Mesendoderm (in vitro differentiated cells): ENCODE measurements at regions not wholly inside any gene's neighbourhood (a gene's known extent, or its start where the extent isn't known, plus 50 kb on each side); places are given as distances from the start of the nearest gene placed in this dataset.

Experiments used
- DNase-seq: peaks from one replicate; pipeline ENCODE4 v3.0.0; 2013
- H2AK5ac ChIP-seq: 2 replicates; pipeline ENCODE4 v1.6.1; 2013; ENCODE audit warnings: low read length, inconsistent platforms
- H2BK120ac ChIP-seq: 2 replicates; pipeline ENCODE4 v1.6.1; 2013; ENCODE audit warnings: low read depth, mild to moderate bottlenecking, low read length, moderate library complexity, mixed read lengths
- H2BK15ac ChIP-seq: replicated peaks from 2 replicates; pipeline ENCODE4 v1.6.1; 2013; ENCODE audit warnings: low read depth, mild to moderate bottlenecking, moderate library complexity
- H2BK5ac ChIP-seq: 2 replicates; pipeline ENCODE4 v1.6.1; 2013; ENCODE audit warnings: low read length, inconsistent platforms
- H3K18ac ChIP-seq: 2 replicates; pipeline ENCODE4 v1.6.1; 2013; ENCODE audit warnings: mild to moderate bottlenecking, low read length, mixed read lengths
- H3K23ac ChIP-seq: one replicate; pipeline ENCODE4 v1.6.1; 2013; ENCODE audit warnings: low read length
- H3K27ac ChIP-seq: 2 replicates; pipeline ENCODE4 v1.5.1; 2013; ENCODE audit warnings: low read depth, mild to moderate bottlenecking, inconsistent platforms, low read length, moderate library complexity
- H3K27me3 ChIP-seq: 2 replicates; pipeline ENCODE4 v1.6.1; 2013; ENCODE audit warnings: low read length, control low read depth, mild to moderate bottlenecking, inconsistent platforms; ENCODE audit not compliant: insufficient read depth, poor library complexity
- H3K36me3 ChIP-seq: 2 replicates; pipeline ENCODE4 v1.6.1; 2013; ENCODE audit warnings: low read length, inconsistent platforms; ENCODE audit not compliant: control insufficient read depth, insufficient read depth
- H3K4ac ChIP-seq: one replicate; pipeline ENCODE4 v1.6.1; 2013; ENCODE audit warnings: low read depth, mild to moderate bottlenecking, low read length, moderate library complexity
- H3K4me1 ChIP-seq: 2 replicates; pipeline ENCODE4 v1.6.1; 2013; ENCODE audit warnings: low read depth, low read length, inconsistent platforms; ENCODE audit not compliant: control insufficient read depth
- H3K4me2 ChIP-seq: 2 replicates; pipeline ENCODE4 v1.6.1; 2013; ENCODE audit warnings: low read length
- H3K4me3 ChIP-seq: 2 replicates; pipeline ENCODE4 v1.5.1; 2013; ENCODE audit warnings: mild to moderate bottlenecking, low read length
- H3K56ac ChIP-seq: one replicate; pipeline ENCODE4 v1.6.1; 2013; ENCODE audit warnings: low read length
- H3K79me1 ChIP-seq: 2 replicates; pipeline ENCODE4 v1.6.1; 2013; ENCODE audit warnings: low read length, inconsistent platforms
- H3K79me2 ChIP-seq: 2 replicates; pipeline ENCODE4 v1.6.1; 2013; ENCODE audit warnings: mild to moderate bottlenecking, low read length; ENCODE audit not compliant: control insufficient read depth, insufficient read depth
- H3K9ac ChIP-seq: 2 replicates; pipeline ENCODE4 v1.6.1; 2013; ENCODE audit warnings: low read length, inconsistent platforms
- H4K5ac ChIP-seq: one replicate; pipeline ENCODE4 v1.6.1; 2013; ENCODE audit warnings: low read length
- H4K8ac ChIP-seq: one replicate; pipeline ENCODE4 v1.6.1; 2013; ENCODE audit warnings: low read depth, mild to moderate bottlenecking, control low read depth, low read length, moderate library complexity
- WGBS: extraction: QIAGEN DNeasy Blood & Tissue Kit; methylation state at CpG from one replicate; pipeline ENCODE4 v1.1.7; 2013; ENCODE audit warnings: low lambda C conversion rate, missing lambda C conversion rate; ENCODE audit not compliant: insufficient coverage; ENCODE audit errors: extremely low coverage; 5-methylcytosine and 5-hydroxymethylcytosine counted together

GRCh38 chr16:51399908-51400670 lies 249.0 kb upstream of the SALL1 start:
- no peak overlapping the region for H4K8ac ChIP-seq
- no peak overlapping the region for H3K4me2 ChIP-seq
- H2BK15ac ChIP-seq, result no peak overlapping the region
- no peak overlapping the region for H3K18ac ChIP-seq
- DNase-seq, result peak; percentile 81
- H2BK120ac ChIP-seq, result no peak overlapping the region
- no peaks in the 10 kb centered on the region for H3K4me1 ChIP-seq
- no peak overlapping the region for H4K5ac ChIP-seq
- H3K4ac ChIP-seq, result no peak overlapping the region
- no peaks in the 10 kb centered on the region for H3K27me3 ChIP-seq
- H3K79me2 ChIP-seq, result no peaks in the 10 kb centered on the region
- no peak overlapping the region for H2BK5ac ChIP-seq
- no peak overlapping the region for H3K56ac ChIP-seq
- no peak overlapping the region for H3K4me3 ChIP-seq
- H3K36me3 ChIP-seq, result no peaks in the 10 kb centered on the region
- no peak overlapping the region for H3K23ac ChIP-seq
- no CpG with 5 or more reads among the region's 5 CpGs for WGBS
- no peaks in the 10 kb centered on the region for H3K79me1 ChIP-seq
- H3K27ac ChIP-seq, result no peak overlapping the region
- no peak overlapping the region for H2AK5ac ChIP-seq
- no peak overlapping the region for H3K9ac ChIP-seq

GRCh38 chr16:51394421-51394820 lies 243.4 kb upstream of the SALL1 start:
- Histone ChIP-seq H3K4me1 (peaks cover 3% of the 10 kb centered on the region), H3K27ac (no peak overlapping the region), H2BK120ac (no peak overlapping the region), H3K9ac (no peak overlapping the region), H3K4ac (peak overlapping the region; percentile 57), H2BK15ac (no peak overlapping the region), H3K4me3 (no peak overlapping the region), H4K5ac (no peak overlapping the region), H2BK5ac (no peak overlapping the region), H3K27me3 (no peaks in the 10 kb centered on the region), H3K4me2 (no peak overlapping the region), H3K23ac (no peak overlapping the region), H3K18ac (peak overlapping the region; percentile 51), H3K79me2 (no peaks in the 10 kb centered on the region), H3K79me1 (no peaks in the 10 kb centered on the region), H2AK5ac (no peak overlapping the region), H4K8ac (no peak overlapping the region), H3K36me3 (no peaks in the 10 kb centered on the region), H3K56ac (no peak overlapping the region)
- DNase-seq, result no peak

GRCh38 chr16:51393381-51394005 lies 242.4 kb upstream of the SALL1 start:
- Histone ChIP-seq H3K4me3 (no peak overlapping the region), H2BK120ac (no peak overlapping the region)
- no CpG with 5 or more reads among the region's 2 CpGs for WGBS

GRCh38 chr16:51392521-51393187 lies 241.6 kb upstream of the SALL1 start:
- Histone ChIP-seq H3K27me3 (no peaks in the 10 kb centered on the region), H4K5ac (no peak overlapping the region), H3K4me1 (peaks cover 3% of the 10 kb centered on the region), H3K36me3 (no peaks in the 10 kb centered on the region), H3K4me2 (no peak overlapping the region), H3K4ac (no peak overlapping the region), H3K79me2 (no peaks in the 10 kb centered on the region), H3K18ac (peak overlapping the region; percentile 88), H3K9ac (no peak overlapping the region), H2BK15ac (peak overlapping the region; percentile 38), H3K4me3 (no peak overlapping the region), H2AK5ac (no peak overlapping the region), H4K8ac (no peak overlapping the region), H2BK5ac (peak overlapping the region; percentile 16), H3K56ac (peak overlapping the region; percentile 79), H3K23ac (no peak overlapping the region), H2BK120ac (no peak overlapping the region), H3K27ac (no peak overlapping the region), H3K79me1 (no peaks in the 10 kb centered on the region)
- peak; percentile 68 for DNase-seq
- WGBS, result no CpG with 5 or more reads among the region's 16 CpGs

More at GRCh38 chr16:51393381-51394005, 242.4 kb upstream of the SALL1 start:
- no peak overlapping the region for H3K27ac ChIP-seq
- no peak overlapping the region for H3K23ac ChIP-seq
- no peak overlapping the region for H3K9ac ChIP-seq
- H2BK15ac ChIP-seq, result no peak overlapping the region
- H4K5ac ChIP-seq, result no peak overlapping the region
- H3K27me3 ChIP-seq, result no peaks in the 10 kb centered on the region
- H2BK5ac ChIP-seq, result no peak overlapping the region
- no peaks in the 10 kb centered on the region for H3K36me3 ChIP-seq
- peak overlapping the region; percentile 27 for H2AK5ac ChIP-seq
- H3K4ac ChIP-seq, result no peak overlapping the region
- no peak overlapping the region for H3K4me2 ChIP-seq
- peak overlapping the region; percentile 38 for H3K56ac ChIP-seq
- DNase-seq, result no peak
- no peak overlapping the region for H3K18ac ChIP-seq
- no peak overlapping the region for H4K8ac ChIP-seq
- H3K79me2 ChIP-seq, result no peaks in the 10 kb centered on the region
- H3K79me1 ChIP-seq, result no peaks in the 10 kb centered on the region
- H3K4me1 ChIP-seq, result peaks cover 3% of the 10 kb centered on the region

- peak overlapping the region; percentile 4 for H2BK120ac ChIP-seq
- no CpG with 5 or more reads among the region's 19 CpGs for WGBS
Measured at GRCh38 chr16:51391798-51392511, 240.9 kb upstream of the SALL1 start.

More at GRCh38 chr16:51391798-51392511, 240.9 kb upstream of the SALL1 start:
- Histone ChIP-seq H2BK15ac (peak overlapping the region; percentile 38), H3K23ac (no peak overlapping the region), H3K36me3 (no peaks in the 10 kb centered on the region), H2BK5ac (peak overlapping the region; percentile 67), H3K4me2 (peak overlapping the region; percentile 11), H3K27me3 (no peaks in the 10 kb centered on the region), H3K9ac (no peak overlapping the region), H3K4me3 (no peak overlapping the region), H3K4me1 (peaks cover 3% of the 10 kb centered on the region), H3K79me1 (no peaks in the 10 kb centered on the region), H3K79me2 (no peaks in the 10 kb centered on the region), H3K56ac (peak overlapping the region; percentile 79), H2AK5ac (no peak overlapping the region), H4K5ac (no peak overlapping the region), H4K8ac (no peak overlapping the region), H3K18ac (peak overlapping the region; percentile 88), H3K27ac (peak overlapping the region; percentile 94), H3K4ac (peak overlapping the region; percentile 88)
- DNase-seq, result peak; percentile 89
